ENCODE measurements at regions not wholly inside any gene's neighbourhood (a gene's known extent, or its start where the extent isn't known, plus 50 kb on each side); places are given as distances from the start of the nearest gene placed in this dataset.
"Not testable (repeated sequence)": the region's sequence is repeated elsewhere in the genome, so short reads cannot be mapped to it uniquely, and the experiment has no call there.

- not testable (repeated sequence) for DNase-seq (ENCODE audit: low read depth in 2 of 2)
Observed at GRCh38 chr2:180234991-180235390, 227.9 kb upstream of the CWC22 start.

GRCh38 chr2:180231015-180231414, 223.9 kb upstream of the CWC22 start:
- no peak for DNase-seq (ENCODE audit: low read depth in 2 of 2)

DNA sequence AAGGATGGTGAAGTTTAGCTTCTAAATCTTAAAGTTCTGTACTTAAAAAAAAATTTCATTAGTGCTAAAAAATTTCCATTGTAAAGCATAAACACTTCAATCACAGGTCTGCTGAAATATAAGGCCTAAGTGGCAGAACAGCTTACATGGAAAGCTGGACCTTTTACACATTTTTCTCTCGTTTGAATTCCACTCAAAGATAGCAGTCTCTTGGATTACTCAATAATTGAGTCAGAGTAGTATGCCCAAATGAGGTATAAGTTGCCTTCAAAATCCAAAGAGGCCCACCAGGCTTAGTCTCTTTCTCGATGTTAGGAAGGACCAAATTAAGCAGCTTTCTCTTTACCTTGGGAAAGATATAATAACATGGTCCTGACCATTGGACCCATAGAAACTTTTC, 220.4 kb upstream of the CWC22 start:
- no peak for DNase-seq (ENCODE audit: low read depth in 2 of 2)

DNA sequence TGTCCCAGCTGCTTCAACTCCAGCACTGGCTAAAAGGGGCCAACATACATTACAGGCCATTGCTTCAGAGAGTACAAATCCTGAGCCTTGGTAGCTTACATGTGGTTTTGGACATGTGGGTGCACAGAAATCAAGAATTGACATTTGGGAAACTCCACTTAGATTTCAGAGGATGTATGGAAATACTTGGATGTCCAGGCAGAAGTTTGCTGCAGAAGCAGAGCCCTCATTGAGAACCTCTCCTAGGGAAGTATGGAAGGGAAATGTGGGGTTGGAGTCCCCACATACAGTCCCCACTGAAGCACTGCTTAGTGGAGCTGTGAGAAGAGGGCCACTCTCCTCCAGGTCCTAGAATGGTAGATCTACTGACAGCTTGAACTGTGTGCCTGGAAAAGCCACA, 218.0 kb upstream of the CWC22 start:
- DNase-seq (ENCODE audit: low read depth in 2 of 2), result no peak

DNA sequence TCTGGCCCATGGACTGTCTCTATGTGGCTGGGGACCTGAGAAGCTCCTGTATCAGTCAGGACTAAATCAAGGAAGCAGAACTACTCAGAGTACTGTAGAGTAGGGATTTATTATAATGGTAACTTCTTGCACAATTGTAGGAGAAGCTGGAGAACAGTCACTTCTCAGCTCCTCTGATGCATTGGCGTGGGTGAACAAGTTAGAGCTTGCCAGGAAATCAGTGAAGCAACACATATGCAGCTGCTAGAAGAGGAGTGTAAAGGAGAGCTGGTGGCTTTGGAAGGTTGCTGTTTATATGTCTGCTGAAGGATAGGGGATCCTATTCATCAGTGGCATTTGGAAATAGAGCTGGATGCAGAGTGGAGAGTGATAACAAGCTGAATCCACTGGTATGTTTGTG, 215.5 kb upstream of the CWC22 start:
- DNase-seq (ENCODE audit: low read depth in 2 of 2), result no peak

- DNase-seq (ENCODE audit: low read depth in 2 of 2), result no peak
Observed at GRCh38 chr2:180219491-180219890, 212.4 kb upstream of the CWC22 start.

GRCh38 chr2:180208841-180209240, 201.7 kb upstream of the CWC22 start:
- no peak for DNase-seq (ENCODE audit: low read depth in 2 of 2)

DNA sequence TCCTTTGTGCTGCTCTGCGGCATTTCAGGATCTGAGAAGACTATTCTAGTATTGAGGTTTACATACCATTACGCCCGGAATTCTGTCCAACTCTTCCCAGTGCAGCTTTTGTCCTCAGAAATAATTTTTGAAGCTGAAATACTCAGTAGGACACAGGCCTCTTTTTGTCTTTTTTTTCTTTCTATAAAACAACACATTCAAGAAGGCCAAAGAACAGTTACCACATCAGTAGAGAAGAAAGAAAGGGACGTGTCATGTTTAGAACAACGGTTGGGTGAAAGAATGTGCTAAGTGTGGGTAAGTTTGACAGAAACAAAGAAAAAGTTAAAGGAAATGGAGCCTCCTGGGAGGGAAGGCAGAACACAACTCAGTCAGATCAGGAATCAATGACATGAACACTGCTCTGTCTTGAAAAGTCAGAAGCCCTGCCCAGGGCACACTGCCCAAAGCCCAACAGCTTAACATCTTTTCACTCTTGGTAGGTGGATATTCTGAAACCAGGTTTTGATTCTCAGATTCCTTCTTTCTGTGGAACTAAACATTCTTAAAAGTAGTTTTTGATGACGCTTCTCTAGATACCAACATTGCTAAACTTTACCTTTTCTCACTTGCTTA, 198.6 kb upstream of the CWC22 start:
- no peak for DNase-seq (ENCODE audit: low read depth in 2 of 2)

DNA sequence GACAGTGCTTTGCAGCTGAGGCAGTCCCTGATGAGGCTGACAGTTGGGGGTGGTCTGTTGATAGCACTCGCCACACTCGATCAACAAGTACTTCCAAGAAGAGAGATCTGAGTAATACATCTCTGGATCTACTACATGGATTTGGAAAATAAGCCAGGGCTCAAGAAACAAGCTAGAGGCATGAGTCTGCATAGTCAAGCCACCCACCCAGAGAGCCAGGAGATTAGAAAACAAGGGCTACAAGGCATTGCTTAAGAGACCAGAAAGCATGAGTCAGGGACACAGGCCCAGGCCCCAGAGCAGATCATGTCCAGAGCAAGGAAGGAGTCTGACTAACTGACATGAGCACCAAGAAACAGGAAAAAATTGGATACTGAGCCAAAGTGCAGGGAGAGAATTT, 196.9 kb upstream of the CWC22 start:
- no peak for DNase-seq (ENCODE audit: low read depth in 2 of 2)

DNA sequence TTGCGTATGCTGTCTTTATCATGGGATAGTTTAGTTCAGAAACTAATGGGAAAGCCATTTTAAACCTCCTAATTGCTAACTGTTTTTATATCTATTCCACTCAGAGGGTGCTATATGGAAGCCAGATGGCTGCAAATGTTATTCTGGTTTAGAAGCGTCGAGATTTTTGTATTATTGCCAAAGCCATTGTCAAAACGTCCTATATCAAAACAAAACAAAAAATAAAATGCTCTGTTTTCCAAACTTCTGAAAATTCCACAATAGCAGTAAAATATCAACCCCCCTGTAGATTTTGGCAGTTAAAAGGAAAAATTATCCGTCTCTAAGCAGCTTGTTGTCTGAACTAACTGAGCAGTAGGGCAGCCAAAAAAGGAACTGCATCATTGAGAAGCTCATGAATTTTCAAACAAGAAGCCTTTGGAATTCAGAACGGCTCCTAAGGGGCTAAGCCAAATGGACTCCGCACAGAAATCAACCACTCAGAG, 195.4 kb upstream of the CWC22 start:
- no peak for DNase-seq (ENCODE audit: low read depth in 2 of 2)

GRCh38 chr2:180196419-180196977, 189.4 kb upstream of the CWC22 start:
- DNase-seq (ENCODE audit: low read depth in 2 of 2), result no peak

GRCh38 chr2:180195847-180196246, 188.8 kb upstream of the CWC22 start:
- no peak for DNase-seq (ENCODE audit: low read depth in 2 of 2)

DNA sequence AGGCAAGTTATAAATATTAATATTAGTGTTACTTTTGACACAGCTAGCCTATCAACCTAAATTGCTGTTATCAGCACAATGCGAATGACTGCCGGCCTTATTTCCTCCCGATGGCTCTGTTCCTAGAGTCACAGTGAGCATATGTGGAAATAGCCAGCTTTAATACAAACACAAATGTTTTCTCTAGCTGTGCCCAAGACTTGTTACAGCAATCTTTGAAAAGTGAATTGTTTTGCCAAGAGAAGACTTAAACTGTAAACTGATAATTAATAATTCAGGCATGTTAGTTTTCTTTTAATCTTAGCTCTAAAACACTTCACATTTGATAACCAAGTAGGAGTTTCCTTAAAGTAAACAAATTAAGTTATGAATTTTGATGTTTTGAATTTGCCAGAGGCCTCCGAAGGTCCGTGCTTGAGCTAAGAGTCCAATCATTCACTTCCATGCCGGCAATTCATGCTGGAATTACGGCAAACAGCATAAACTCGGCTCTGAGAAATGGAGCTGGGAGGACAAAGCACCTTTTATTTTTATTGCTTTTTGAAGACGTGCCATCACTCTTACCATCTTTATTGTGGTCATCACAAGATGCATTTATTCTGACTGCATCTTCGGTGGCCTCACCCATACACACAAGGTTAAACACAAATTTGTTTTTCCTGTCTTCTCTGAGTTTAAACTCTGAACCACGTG, 184.5 kb upstream of the CWC22 start:
- DNase-seq (ENCODE audit: low read depth in 2 of 2), result no peak

DNA sequence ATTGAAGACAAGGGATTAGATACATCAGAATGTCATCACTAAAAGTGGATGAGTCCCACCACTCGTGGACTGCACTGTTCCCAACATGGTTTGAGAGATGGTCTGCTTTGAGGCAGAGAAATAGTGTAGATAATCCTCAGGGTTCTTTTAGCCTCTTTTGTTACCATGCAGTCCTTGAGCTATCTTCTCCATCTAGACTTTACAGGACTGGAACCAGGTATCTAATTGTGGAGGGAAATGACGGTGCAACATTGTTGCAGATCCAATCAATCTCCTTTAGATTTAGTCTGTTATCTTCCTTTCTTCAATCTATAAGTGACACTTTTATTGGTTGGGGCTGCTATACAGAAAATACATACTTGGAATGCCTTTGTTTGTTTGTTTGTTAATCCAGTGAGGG, 183.8 kb upstream of the CWC22 start:
- no peak for DNase-seq (ENCODE audit: low read depth in 2 of 2)

DNA sequence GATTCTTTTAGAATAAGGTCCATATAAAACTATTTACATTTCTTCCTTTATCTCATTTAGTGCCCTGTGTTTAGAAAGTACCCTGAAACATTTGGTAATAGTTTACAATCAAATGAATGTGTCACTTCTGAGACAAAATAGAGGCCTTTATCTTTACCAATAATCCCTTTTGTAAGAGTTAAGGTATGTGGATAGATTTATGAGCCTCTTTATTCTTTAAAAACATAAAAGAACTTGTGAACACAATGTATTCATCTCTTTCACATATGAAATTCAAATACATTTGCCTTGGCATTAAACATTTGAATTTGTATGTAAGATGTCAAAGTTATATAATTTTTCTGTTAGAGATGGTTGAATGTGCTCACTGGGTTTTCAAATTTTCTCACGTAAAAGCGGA, 180.5 kb upstream of the CWC22 start:
- DNase-seq (ENCODE audit: low read depth in 2 of 2), result no peak

DNA sequence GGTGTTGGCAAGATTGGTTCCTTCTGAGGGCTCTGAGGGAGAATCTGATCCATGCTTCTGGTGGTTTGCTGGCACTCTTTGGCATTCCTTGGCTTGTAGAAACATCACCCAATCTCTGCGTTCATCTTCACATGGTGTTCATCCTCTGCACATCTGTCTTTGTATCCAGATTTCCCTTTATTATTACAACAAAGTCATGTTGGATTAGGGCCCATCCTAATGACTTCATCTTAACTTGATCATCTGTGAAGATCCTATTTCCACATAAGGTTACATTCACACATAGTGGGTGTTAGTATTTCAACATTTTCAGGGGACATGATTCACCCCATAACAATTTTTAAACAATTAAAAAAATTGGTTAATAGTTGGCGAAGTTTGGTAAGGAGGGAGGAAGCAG, 177.4 kb upstream of the CWC22 start:
- no peak for DNase-seq (ENCODE audit: low read depth in 2 of 2)

- no peak for DNase-seq (ENCODE audit: low read depth in 2 of 2)
Observed at GRCh38 chr2:180180511-180180910, 173.4 kb upstream of the CWC22 start.

- no peak for DNase-seq (ENCODE audit: low read depth in 2 of 2)
Observed at GRCh38 chr2:180177534-180177933, 170.4 kb upstream of the CWC22 start.

- no peak for DNase-seq (ENCODE audit: low read depth in 2 of 2)
Observed at GRCh38 chr2:180175736-180176135, 168.6 kb upstream of the CWC22 start.

DNA sequence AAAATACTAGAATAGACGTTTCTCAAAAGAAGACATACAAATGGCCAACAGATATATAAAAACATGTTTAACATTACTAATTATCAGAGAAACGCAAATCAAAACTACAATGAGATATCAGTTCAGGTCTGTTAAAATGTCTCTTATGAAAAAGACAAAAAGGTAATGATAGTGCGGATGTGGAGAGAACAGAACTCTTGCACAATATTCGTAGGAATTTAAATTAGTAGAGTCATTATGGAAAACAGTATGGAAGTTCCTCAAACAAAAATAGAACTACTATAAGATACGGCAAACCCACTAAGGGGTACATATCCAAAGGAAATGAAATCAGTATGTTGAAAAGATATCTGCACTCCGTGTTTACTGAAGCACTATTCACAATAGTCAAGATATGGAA, 167.5 kb upstream of the CWC22 start:
- no peak for DNase-seq (ENCODE audit: low read depth in 2 of 2)

GRCh38 chr2:180169474-180169873, 162.4 kb upstream of the CWC22 start:
- DNase-seq (ENCODE audit: low read depth in 2 of 2), result no peak

- no peak for DNase-seq (ENCODE audit: low read depth in 2 of 2)
Observed at GRCh38 chr2:180161415-180161814, 154.3 kb upstream of the CWC22 start.

DNA sequence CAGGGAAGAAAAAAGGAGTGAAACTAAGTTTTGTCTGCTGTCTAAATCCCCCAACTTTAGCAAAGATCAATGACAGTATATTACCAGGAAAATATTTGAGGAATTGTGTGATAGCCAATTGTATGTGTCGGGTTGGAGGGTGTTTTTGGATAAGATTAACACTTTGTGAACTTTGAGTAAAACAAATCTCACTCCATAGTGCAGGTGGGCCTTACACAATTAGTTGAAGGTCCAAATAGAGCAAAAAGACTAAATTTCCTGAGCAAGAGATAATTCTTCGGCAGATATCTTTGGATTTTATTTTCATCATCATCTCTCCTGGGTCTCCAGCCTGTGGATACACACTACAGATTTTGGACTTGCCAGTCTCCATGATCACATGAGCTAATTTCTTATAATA, 152.8 kb upstream of the CWC22 start:
- DNase-seq (ENCODE audit: low read depth in 2 of 2), result no peak

All from lung microvascular endothelial cell (primary cell).